Adrenal gland (tissue), 9 donors: ENCODE measurements at regions not wholly inside any gene's neighbourhood (a gene's known extent, or its start where the extent isn't known, plus 50 kb on each side); places are given as distances from the start of the nearest gene placed in this dataset.

Experiments used
- DNase-seq, 7 donors: peaks; one replicate each; pipeline ENCODE4 v3.0.0-alpha.2; 2019 to 2020
- H3K27ac ChIP-seq, 5 donors: fragments of 200-600 bp; sonication (generic) in 4 of 5; 1 replicate in 3 of 5; 2 replicates in 2 of 5; pipeline versions ENCODE4 v1.5.1 to v1.8.0; 2016 to 2020; ENCODE audit warnings: mild to moderate bottlenecking in 1 of 5
- H3K27me3 ChIP-seq: fragments of 200-600 bp; 2 replicates; pipeline ENCODE4 v1.8.0; 2021
- H3K36me3 ChIP-seq, 2 donors: fragments of 200-600 bp; replicated peaks in 1 of 2; 1 replicate in 1 of 2; 2 replicates in 1 of 2; pipeline versions ENCODE4 v1.5.1 to v1.8.0; 2018 to 2022
- H3K4me1 ChIP-seq, 2 donors: fragments of 200-600 bp; replicated peaks in 1 of 2; 1 replicate in 1 of 2; 2 replicates in 1 of 2; pipeline versions ENCODE4 v1.5.1 to v1.8.0; 2018 to 2021
- H3K4me3 ChIP-seq, 4 donors: fragments of 200-600 bp; sonication (generic) in 3 of 4; one replicate each; pipeline ENCODE4 v1.5.1; 2016 to 2018
- H3K9me3 ChIP-seq, 3 donors: fragments of 200-600 bp; sonication (generic) in 1 of 3; replicated peaks in 1 of 3; 1 replicate in 2 of 3; 2 replicates in 1 of 3; pipeline versions ENCODE4 v1.5.1 to v1.8.0; 2016 to 2021
- CTCF ChIP-seq, 6 experiments: fragments of 450-650 bp in 4 of 6; fragments of 200-600 bp in 2 of 6; sonication (generic) in 1 of 6; IDR thresholded peaks; 1 replicate in 5 of 6; 2 replicates in 1 of 6; pipeline versions ENCODE4 v1.5.1 to v1.8.0; 2016 to 2021; ENCODE audit warnings: antibody characterized with exemption in 6 of 6, mild to moderate bottlenecking in 2 of 6, moderate library complexity in 1 of 6
- POLR2A ChIP-seq, 2 donors: fragments of 450-650 bp; IDR thresholded peaks; one replicate each; pipeline ENCODE4 v1.6.1; 2017; ENCODE audit warnings: antibody characterized with exemption in 2 of 2, mild to moderate bottlenecking in 2 of 2, moderate library complexity in 1 of 2
- WGBS, 4 donors: extraction: QIAGEN DNeasy Blood & Tissue Kit in 2 of 4; methylation state at CpG; one replicate each; pipeline versions ENCODE4 v1.1.5 to v1.1.7; 2013 to 2017; 5-methylcytosine and 5-hydroxymethylcytosine counted together
- intact Hi-C, 2 donors: fragments of 100-400 bp; cut with DNase I; formaldehyde crosslinking; loops; one replicate each; pipeline versions ENCODE4 v1.14.1 to v1.15.0; 2022 to 2023
- donor health status: healthy with polysubstance abuse.
- donor health status: Bipolar disorder and iron deficiency.
- donor health status: DM: yes; HTN: yes; CAD: no.
- donor health status: DM: no; HTN: no; CAD: no.
- donor health status: DM: no; HTN: no; CAD: no.

DNA sequence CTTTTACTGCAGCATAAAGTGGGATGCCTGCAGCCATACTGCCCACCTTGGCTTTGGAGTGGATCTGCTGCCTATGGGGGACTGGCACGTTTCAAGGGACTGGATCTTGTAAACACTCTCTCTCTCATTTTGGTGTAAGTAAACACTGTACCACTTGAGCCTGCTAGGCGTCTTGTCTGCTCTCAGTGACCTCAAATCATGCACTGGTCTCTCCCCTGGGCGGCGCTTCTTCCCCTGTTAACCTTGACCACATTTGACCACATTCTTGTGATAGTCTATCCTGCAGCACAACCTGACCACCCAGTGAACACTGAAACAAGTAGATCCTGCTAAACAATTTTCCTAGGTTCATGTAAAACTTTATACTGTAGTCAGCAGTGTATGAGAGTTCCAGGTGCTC is 82.6 kb upstream of the HNMT start:
- DNase-seq: no peak
- Histone ChIP-seq H3K4me3 (no peak overlapping the region), H3K4me1 (no peaks in the 10 kb centered on the region), H3K27ac (no peak overlapping the region), H3K36me3 (no peaks in the 10 kb centered on the region), H3K9me3 (no peaks in the 10 kb centered on the region), H3K27me3 (no peaks in the 10 kb centered on the region)
- intact Hi-C loops: no loop called here
- TF ChIP-seq POLR2A (IDR thresholded peaks at IDR 0.05) (no peak), CTCF (IDR thresholded peaks at IDR 0.05) (no peak)
- WGBS, 4 donors: 66 to 74% (median 70%) methylated on average over 3 to 4 of the region's 4 CpGs

DNA sequence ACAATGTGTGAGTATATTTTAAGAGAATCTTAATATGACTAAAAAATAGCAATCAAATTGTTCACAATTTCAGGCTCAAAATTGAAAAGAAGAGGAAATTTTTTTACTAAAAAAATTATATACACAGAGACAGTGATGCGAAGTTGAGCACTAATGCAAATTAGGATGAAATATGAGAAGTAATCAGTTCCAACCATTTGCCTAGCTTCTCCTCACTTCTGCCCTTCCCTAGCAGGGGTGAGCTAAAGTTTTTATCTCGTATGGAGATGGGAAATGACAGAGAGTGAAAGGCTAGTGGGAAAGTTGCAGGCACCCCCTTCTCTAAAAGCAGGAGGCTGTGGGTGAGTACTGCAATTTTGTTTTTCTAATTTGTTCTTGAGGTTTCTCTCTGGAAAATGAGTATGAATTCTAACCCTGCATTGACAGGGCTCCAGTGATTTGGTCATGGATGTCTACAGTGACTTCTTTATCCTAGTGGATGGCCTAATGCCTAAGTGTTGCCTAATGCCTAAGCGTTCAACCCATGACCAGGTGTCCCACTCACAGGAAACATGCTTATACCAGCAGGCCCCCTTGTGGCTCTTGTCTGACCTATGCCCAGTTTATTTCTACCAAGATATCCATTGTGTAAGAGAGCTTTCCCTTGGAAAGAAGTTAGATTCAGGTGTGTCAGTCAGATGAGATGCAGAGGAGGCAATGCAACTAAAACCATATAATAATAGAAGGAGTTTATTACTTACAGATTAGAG is 78.0 kb upstream of the HNMT start:
- TF ChIP-seq CTCF (IDR thresholded peaks at IDR 0.05) (no peak), POLR2A (IDR thresholded peaks at IDR 0.05) (no peak)
- no peak for DNase-seq
- Histone ChIP-seq H3K4me3 (no peak overlapping the region), H3K9me3 (no peaks in the 10 kb centered on the region), H3K4me1 (no peaks in the 10 kb centered on the region), H3K27me3 (no peaks in the 10 kb centered on the region), H3K27ac (no peak overlapping the region), H3K36me3 (no peaks in the 10 kb centered on the region)
- 37 to 48% (median 48%) methylated on average over 3 of the region's 3 CpGs for WGBS, 4 donors
- intact Hi-C loops: no loop called here

GRCh38 chr2:137888845-137889244 is 75.4 kb upstream of the HNMT start:
- intact Hi-C loops: no loop called here
- Histone ChIP-seq H3K4me3 (no peak overlapping the region), H3K9me3 (no peaks in the 10 kb centered on the region), H3K36me3 (no peaks in the 10 kb centered on the region), H3K27ac (no peak overlapping the region), H3K4me1 (no peaks in the 10 kb centered on the region), H3K27me3 (no peaks in the 10 kb centered on the region)
- peak in 6 of 7 donors; percentile 19 to 55 (median 30) for DNase-seq
- WGBS, 4 donors: 20 to 32% (median 27%) methylated on average over 3 to 8 of the region's 8 CpGs
- TF ChIP-seq CTCF (IDR thresholded peaks at IDR 0.05) (peak in 1 of 6 experiments; percentile 35), POLR2A (IDR thresholded peaks at IDR 0.05) (no peak)

GRCh38 chr2:137892739-137893138 is 71.5 kb upstream of the HNMT start:
- 39 to 54% (median 45%) methylated on average over 2 of the region's 2 CpGs for whole genome bisulfite sequencing, 4 donors
- intact Hi-C loops: no loop called here
- H3K4me3 ChIP-seq: no peak overlapping the region
- no peaks in the 10 kb centered on the region for H3K27me3 ChIP-seq
- H3K4me1 ChIP-seq: no peaks in the 10 kb centered on the region
- no peak for DNase-seq
- no peak for TF ChIP-seq CTCF (IDR thresholded peaks at IDR 0.05)
- TF ChIP-seq POLR2A (IDR thresholded peaks at IDR 0.05): no peak
- H3K36me3 ChIP-seq: no peaks in the 10 kb centered on the region
- H3K27ac ChIP-seq: no peak overlapping the region
- H3K9me3 ChIP-seq: no peaks in the 10 kb centered on the region
